ENCODE measurements at regions not wholly inside any gene's neighbourhood (a gene's known extent, or its start where the extent isn't known, plus 50 kb on each side); places are given as distances from the start of the nearest gene placed in this dataset.

DNA sequence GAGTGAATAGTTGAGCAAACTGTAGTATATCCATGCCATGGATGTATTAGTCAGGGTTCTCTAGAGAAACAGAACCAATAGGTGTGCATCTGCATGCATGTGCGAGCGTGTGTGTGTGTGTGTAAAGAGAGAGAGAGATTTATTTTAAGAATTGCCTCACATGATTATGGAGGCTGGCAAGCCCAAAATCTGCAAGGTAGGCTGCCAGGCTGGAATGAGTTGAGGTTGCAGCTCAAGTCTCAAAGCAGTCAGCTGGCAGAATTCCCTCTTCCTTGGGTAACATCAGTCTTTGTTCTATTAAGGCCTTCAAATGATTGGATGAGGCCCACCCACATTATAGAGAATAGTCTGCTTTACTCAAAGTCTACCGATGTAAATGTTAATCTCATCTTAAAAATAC, 187.8 kb downstream of the ANAPC1 start:
- Histone ChIP-seq H3K23me2 (ENCODE audit: insufficient read length, low read depth, low read length, poor library complexity, severe bottlenecking) (no peaks in the 10 kb centered on the region), H3K4me2 (ENCODE audit: insufficient read depth, insufficient read length, low read length) (no peak overlapping the region), H3K4ac (ENCODE audit: low read depth, low read length) (no peak overlapping the region), H3K4me1 (ENCODE audit: insufficient read depth, low read length) (no peaks in the 10 kb centered on the region), H3K27ac (ENCODE audit: insufficient read length, low read depth, low read length) (no peak overlapping the region), H4K5ac (ENCODE audit: insufficient read length, low read depth, low read length) (no peak overlapping the region), H4K8ac (replicated peaks; ENCODE audit: insufficient read length, low read depth, low read length) (no peak overlapping the region), H2BK120ac (ENCODE audit: low read depth, low read length, poor library complexity, severe bottlenecking) (no peak overlapping the region), H3K9ac (ENCODE audit: extremely low read depth, insufficient read length, low read length) (no peak overlapping the region), H4K91ac (ENCODE audit: insufficient read length, low read depth, low read length) (no peak overlapping the region), H3K56ac (ENCODE audit: insufficient read length, low read depth, low read length) (no peak overlapping the region), H3K18ac (ENCODE audit: insufficient read length, low read depth, low read length) (no peak overlapping the region), H3T11ph (ENCODE audit: low read length) (no peak overlapping the region), H3K27me3 (ENCODE audit: insufficient read depth, low read length) (no peaks in the 10 kb centered on the region), H2AK5ac (ENCODE audit: insufficient read length, low read length) (no peak overlapping the region), H2BK5ac (ENCODE audit: insufficient read length, low read length) (no peak overlapping the region), H3K9me3 (ENCODE audit: control insufficient read depth, low read depth, low read length) (no peaks in the 10 kb centered on the region), H3K79me1 (ENCODE audit: insufficient read depth, low read depth, low read length, poor library complexity, severe bottlenecking) (no peaks in the 10 kb centered on the region), H2BK20ac (ENCODE audit: low read depth, low read length, poor library complexity, severe bottlenecking) (no peak overlapping the region), H2AFZ (ENCODE audit: low read length) (no peak overlapping the region), H3K79me2 (ENCODE audit: insufficient read depth, low read length) (no peaks in the 10 kb centered on the region), H3K14ac (ENCODE audit: insufficient read depth, low read length) (no peak overlapping the region), H4K20me1 (ENCODE audit: control insufficient read depth, insufficient read depth, insufficient read length) (no peaks in the 10 kb centered on the region), H3K23ac (ENCODE audit: insufficient read length, low read depth, low read length) (no peak overlapping the region), H2BK15ac (ENCODE audit: low read depth, low read length) (no peak overlapping the region), H2BK12ac (ENCODE audit: insufficient read length, low read depth, low read length) (no peak overlapping the region)
- Mint-ChIP-seq H3K4me3 (no peak overlapping the region), H3K27ac (no peak overlapping the region), H3K4me1 (peaks cover 12 to 13% of the 10 kb centered on the region in 2 experiments), H3K36me3 (ENCODE audit: insufficient read depth in 1 of 3, low read depth in 3 of 3) (peaks cover 5 to 28% (median 5%) of the 10 kb centered on the region in 3 experiments; a peak in 6 of 7 replicates), H3K9me3 (peaks cover 9 to 14% of the 10 kb centered on the region in 2 experiments), H3K27me3 (ENCODE audit: low read depth) (peaks cover 3% of the 10 kb centered on the region; the same call in 1 of the 2 replicates)
- TF ChIP-seq, protein P1, sequence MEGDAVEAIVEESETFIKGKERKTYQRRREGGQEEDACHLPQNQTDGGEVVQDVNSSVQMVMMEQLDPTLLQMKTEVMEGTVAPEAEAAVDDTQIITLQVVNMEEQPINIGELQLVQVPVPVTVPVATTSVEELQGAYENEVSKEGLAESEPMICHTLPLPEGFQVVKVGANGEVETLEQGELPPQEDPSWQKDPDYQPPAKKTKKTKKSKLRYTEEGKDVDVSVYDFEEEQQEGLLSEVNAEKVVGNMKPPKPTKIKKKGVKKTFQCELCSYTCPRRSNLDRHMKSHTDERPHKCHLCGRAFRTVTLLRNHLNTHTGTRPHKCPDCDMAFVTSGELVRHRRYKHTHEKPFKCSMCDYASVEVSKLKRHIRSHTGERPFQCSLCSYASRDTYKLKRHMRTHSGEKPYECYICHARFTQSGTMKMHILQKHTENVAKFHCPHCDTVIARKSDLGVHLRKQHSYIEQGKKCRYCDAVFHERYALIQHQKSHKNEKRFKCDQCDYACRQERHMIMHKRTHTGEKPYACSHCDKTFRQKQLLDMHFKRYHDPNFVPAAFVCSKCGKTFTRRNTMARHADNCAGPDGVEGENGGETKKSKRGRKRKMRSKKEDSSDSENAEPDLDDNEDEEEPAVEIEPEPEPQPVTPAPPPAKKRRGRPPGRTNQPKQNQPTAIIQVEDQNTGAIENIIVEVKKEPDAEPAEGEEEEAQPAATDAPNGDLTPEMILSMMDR (conservative IDR thresholded peaks at IDR 0.05), result no peak
- no CpG with 5 or more reads among the region's 3 CpGs for WGBS (ENCODE audit: extremely low coverage, insufficient read length, low lambda C conversion rate)
- no peak for DNase-seq

Measured in H9 (cell line).